Nucleus accumbens (tissue), 56 donors: ENCODE measurements at regions not wholly inside any gene's neighbourhood (a gene's known extent, or its start where the extent isn't known, plus 50 kb on each side); places are given as distances from the start of the nearest gene placed in this dataset.
"Not testable (repeated sequence)": the region's sequence is repeated elsewhere in the genome, so short reads cannot be mapped to it uniquely, and the experiment has no call there.

Experiments used
- DNase-seq, 56 donors: peaks; one replicate each; lab custom pipeline; 2025; lab: John Stamatoyannopoulos, UW

GRCh38 chr5:50501491-50502228, 60.6 kb upstream of the EMB start:
- no peak for DNase-seq

DNA sequence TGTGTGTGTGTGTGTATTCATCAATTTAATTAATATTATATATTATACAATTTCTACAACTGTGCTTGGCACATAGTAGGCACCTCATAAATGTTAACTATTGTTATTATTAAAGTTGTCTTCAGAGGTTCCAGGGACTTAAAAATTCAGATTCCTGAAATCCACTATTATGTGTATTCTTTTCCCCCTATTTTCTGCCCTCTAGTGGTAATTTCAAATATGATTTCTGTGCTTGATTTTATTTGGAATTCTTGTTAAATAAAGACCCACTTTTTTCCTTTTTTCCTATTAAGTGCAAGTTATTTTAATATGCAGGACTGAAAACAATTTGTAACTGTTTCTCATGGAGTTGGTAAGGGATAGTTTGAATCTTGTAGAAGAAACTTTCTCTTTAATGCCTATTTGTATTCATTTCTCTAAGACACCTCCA, 72.0 kb upstream of the EMB start:
- DNase-seq = not testable (repeated sequence)

DNA sequence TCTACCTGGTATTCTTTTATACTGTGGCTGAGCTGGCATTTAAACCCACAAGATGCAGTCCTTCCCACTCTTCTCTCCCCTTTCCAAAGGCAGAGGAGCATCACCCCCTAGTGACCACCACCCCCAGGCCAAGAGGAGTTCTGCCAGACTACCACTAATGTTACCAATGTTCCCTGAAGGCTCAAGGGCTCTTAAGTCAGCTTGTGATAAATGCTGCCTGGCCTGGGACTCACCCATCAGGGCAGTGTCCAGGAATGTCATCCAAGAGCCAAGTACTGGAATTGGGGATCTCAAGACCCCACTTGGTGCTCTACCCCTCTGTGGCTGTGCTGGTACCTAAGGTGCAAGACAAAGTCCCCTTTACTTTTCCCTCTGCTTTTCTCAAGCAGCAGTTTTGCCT, 80.0 kb upstream of the EMB start:
- not testable (repeated sequence) for DNase-seq

- not testable (repeated sequence) for DNase-seq
Observed at GRCh38 chr5:50527514-50528060, 86.5 kb upstream of the EMB start.

- no peak for DNase-seq
Observed at GRCh38 chr5:50535393-50535792, 94.3 kb upstream of the EMB start.

DNA sequence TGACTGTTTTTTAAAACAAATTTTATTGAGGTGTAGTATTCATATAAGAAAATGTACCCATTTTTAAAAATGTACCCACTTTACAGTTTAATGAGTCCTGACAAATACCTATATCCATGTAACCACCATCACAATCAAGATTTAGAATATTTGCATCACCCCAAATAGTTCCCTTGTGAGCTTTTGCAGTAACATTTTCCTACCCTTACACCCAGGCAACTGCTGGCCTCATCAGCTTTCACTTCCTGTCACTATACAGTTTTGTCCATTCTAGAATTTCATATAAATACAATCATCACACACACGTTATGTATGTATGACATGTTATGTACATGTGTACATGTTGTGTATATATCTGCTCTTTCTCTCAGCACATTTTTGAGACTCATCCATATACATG, 96.4 kb upstream of the EMB start:
- not testable (repeated sequence) for DNase-seq

GRCh38 chr5:50547303-50547702, 106.2 kb upstream of the EMB start:
- no peak for DNase-seq

GRCh38 chr5:50550267-50550666, 109.2 kb upstream of the EMB start:
- DNase-seq = no peak

- DNase-seq = no peak
Observed at GRCh38 chr5:50550993-50551392, 109.9 kb upstream of the EMB start.

GRCh38 chr5:50553560-50553984, 112.5 kb upstream of the EMB start:
- DNase-seq = peak in 1 of 56 donors; percentile 3

- DNase-seq = not testable (repeated sequence)
Observed at GRCh38 chr5:50558640-50559039, 107.8 kb upstream of the PARP8 start.

DNA sequence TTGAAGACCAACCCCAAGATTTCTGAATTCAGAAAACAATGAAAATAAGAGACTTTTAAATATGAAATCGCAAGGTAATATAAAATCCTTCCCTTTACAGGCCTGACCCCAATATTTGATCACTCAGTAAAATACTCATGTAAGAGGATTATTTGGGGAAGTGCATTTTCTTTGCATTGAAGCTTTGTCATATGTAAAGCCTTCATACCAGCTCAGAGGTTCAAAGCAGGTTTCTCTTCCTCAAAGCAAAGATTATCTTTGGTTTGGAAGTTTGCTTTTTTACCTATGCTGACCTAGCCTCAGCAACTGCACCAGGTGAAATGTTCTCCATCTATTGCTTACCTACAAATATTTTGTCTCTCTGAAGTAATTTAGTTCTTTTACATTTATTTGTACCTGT, 106.5 kb upstream of the PARP8 start:
- DNase-seq = no peak

GRCh38 chr5:50562694-50563093, 103.7 kb upstream of the PARP8 start:
- DNase-seq = no peak

- no peak for DNase-seq
Observed at GRCh38 chr5:50564079-50564478, 102.4 kb upstream of the PARP8 start.

GRCh38 chr5:50564558-50564957, 101.9 kb upstream of the PARP8 start:
- no peak for DNase-seq

DNA sequence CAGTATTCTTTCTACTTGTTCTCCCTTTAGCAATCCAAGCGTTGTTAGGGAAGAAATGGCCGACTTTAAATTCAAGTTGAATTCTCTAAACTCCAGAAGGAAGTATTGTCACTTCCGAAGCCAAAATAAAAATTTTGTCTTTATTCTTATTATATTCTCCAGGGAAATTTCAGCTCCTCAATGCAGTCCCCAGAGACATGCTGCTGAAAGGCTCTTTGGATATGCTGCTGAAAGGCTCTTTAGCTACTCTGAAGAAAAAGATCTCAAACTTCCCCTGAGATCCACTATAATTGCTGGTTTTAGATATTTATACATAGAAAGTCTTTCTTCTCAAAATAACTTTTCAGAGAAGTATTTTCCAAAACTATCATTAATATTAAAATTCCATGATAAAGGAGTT, 92.3 kb upstream of the PARP8 start:
- DNase-seq = no peak

DNA sequence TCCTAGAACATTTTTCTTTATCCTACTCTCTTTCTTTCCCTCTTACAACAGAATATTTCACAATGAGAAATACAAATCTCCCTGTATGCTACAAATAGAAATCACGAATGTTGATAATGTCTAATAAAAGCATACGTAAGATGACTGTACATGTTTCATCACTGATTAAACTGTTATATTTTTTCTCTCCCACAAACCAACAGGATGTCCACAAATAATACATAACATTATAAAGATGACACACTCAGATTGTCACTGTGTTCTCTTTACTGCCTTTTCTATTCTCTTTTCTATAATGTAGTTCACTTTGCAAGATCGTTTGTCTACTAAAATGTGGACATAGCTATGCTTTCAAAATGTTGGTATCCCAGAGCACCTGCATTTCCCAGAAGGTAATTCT, 90.7 kb upstream of the PARP8 start:
- DNase-seq = no peak

GRCh38 chr5:50576265-50576664, 90.2 kb upstream of the PARP8 start:
- DNase-seq = no peak

- DNase-seq = no peak
Observed at GRCh38 chr5:50576686-50577256, 89.7 kb upstream of the PARP8 start.

DNA sequence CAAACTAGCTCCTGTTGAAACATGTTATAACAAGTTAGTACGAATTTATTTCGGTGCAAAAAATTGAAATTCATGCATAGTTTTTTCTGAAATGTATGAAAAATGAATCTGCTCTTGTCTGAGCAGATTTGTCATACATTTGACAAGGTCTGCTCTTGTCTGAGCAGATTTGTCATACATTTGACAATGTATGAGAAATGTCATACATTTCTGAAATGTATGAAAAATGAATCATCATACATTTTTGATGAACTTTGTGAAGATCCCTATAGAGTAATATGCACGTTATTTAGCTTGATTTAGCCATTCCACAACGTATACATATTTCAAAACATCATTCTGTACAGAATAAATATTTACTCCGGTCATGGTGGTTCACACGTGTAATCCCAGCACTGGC, 85.9 kb upstream of the PARP8 start:
- DNase-seq = no peak

- not testable (repeated sequence) for DNase-seq
Observed at GRCh38 chr5:50581845-50582244, 84.6 kb upstream of the PARP8 start.

DNA sequence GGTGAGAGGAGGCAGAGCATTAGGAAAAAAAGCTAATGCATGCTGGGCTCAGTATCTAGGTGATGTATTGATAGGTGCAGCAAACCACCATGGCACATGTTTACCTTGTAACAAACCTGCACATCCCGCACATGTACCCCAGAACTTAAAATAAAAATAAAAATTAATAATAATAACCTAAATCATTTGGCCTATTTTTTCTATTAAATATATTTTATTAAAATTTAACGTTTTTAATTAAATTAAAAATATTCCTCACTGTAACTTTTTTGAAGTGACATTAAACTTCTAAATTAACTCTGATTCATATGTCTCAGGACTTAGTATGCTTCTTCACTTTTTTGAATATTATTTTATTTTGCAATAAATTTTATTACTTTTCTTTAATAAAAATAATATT, 83.7 kb upstream of the PARP8 start:
- no peak for DNase-seq
